D721Med (cell line): ENCODE measurements at regions not wholly inside any gene's neighbourhood (a gene's known extent, or its start where the extent isn't known, plus 50 kb on each side); places are given as distances from the start of the nearest gene placed in this dataset.
"Not testable (repeated sequence)": the region's sequence is repeated elsewhere in the genome, so short reads cannot be mapped to it uniquely, and the experiment has no call there.

Experiments used
- DNase-seq: peaks from one replicate; pipeline ENCODE4 v3.0.0; 2011; ENCODE audit warnings: low spot score; ENCODE audit not compliant: insufficient read length
- FAIRE-seq: peaks from 2 replicates; lab custom pipeline; 2011; peaks lifted over from hg19 to GRCh38; lab: Jason Lieb, UNC
- TF ChIP-seq, protein P1 (sequence below): IDR thresholded peaks from 2 replicates; pipeline ENCODE4 v1.5.1; 2012; ENCODE audit warnings: mild to moderate bottlenecking, control low read depth; ENCODE audit not compliant: insufficient read depth; ENCODE audit errors: missing control alignments

- TF ChIP-seq, protein P1, sequence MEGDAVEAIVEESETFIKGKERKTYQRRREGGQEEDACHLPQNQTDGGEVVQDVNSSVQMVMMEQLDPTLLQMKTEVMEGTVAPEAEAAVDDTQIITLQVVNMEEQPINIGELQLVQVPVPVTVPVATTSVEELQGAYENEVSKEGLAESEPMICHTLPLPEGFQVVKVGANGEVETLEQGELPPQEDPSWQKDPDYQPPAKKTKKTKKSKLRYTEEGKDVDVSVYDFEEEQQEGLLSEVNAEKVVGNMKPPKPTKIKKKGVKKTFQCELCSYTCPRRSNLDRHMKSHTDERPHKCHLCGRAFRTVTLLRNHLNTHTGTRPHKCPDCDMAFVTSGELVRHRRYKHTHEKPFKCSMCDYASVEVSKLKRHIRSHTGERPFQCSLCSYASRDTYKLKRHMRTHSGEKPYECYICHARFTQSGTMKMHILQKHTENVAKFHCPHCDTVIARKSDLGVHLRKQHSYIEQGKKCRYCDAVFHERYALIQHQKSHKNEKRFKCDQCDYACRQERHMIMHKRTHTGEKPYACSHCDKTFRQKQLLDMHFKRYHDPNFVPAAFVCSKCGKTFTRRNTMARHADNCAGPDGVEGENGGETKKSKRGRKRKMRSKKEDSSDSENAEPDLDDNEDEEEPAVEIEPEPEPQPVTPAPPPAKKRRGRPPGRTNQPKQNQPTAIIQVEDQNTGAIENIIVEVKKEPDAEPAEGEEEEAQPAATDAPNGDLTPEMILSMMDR, result no peak
- DNase-seq (no peak), FAIRE-seq (no peak)
Observed at GRCh38 chr3:99568663-99569335, 69.6 kb upstream of the COL8A1 start.

GRCh38 chr3:99565331-99565730, 73.1 kb upstream of the COL8A1 start:
- FAIRE-seq, result no peak
- DNase-seq, result no peak
- TF ChIP-seq, protein P1, result no peak

- TF ChIP-seq, protein P1, result no peak
- DNase-seq (no peak), FAIRE-seq (no peak)
Observed at GRCh38 chr3:99562990-99563607, 75.3 kb upstream of the COL8A1 start.

- no peak for DNase-seq
- FAIRE-seq, result no peak
- TF ChIP-seq, protein P1, result no peak
Observed at GRCh38 chr3:99562138-99562537, 76.3 kb upstream of the COL8A1 start.

- TF ChIP-seq, protein P1, result no peak
- FAIRE-seq (no peak), DNase-seq (no peak)
Observed at GRCh38 chr3:99561056-99561455, 77.3 kb upstream of the COL8A1 start.

DNA sequence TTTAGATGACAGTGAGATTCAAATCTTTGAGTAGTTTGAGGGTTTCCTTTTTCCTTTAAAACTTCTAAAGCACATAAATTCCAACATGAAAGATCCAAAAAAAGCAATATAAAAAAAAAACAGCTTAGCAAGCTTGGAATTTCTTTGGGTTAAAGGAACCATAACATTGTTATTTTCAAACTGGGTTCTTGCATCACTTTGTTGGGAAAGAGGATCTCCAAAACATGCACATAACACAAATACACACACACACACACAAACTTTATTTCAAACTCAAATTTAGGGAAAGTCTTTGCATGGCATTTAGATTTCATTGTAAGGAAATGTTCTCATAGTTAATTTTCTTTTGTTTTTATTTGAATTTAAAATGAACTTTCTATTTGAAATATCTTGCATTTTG, 79.2 kb upstream of the COL8A1 start:
- TF ChIP-seq, protein P1, result no peak
- no peak for FAIRE-seq
- no peak for DNase-seq

- FAIRE-seq, DNase-seq: not testable (repeated sequence)
Observed at GRCh38 chr3:99555885-99556284, 82.5 kb upstream of the COL8A1 start.
